Epithelial cell of prostate (primary cell): ENCODE measurements at regions not wholly inside any gene's neighbourhood (a gene's known extent, or its start where the extent isn't known, plus 50 kb on each side); places are given as distances from the start of the nearest gene placed in this dataset.

Source experiments
- DNase-seq: peaks from one replicate; pipeline ENCODE4 v3.0.0-alpha.2; 2011; ENCODE audit warnings: low read depth, low spot score
- H3K27ac ChIP-seq: fragments of 450-650 bp; 2 replicates; pipeline ENCODE4 v1.5.1; 2017; ENCODE audit warnings: mild to moderate bottlenecking

- DNase-seq: no peak
- no peak overlapping the region for H3K27ac ChIP-seq
Measured at GRCh38 chr6:47152666-47153403, 110.7 kb upstream of the ADGRF1 start.

- no peak overlapping the region for H3K27ac ChIP-seq
- no peak for DNase-seq
Measured at GRCh38 chr6:47151232-47151898, 109.2 kb upstream of the ADGRF1 start.

GRCh38 chr6:47149554-47149953, 107.4 kb upstream of the ADGRF1 start:
- DNase-seq: no peak
- H3K27ac ChIP-seq: no peak overlapping the region

GRCh38 chr6:47149066-47149465, 106.9 kb upstream of the ADGRF1 start:
- no peak for DNase-seq
- no peak overlapping the region for H3K27ac ChIP-seq

GRCh38 chr6:47147836-47148344, 105.8 kb upstream of the ADGRF1 start:
- DNase-seq: no peak
- no peak overlapping the region for H3K27ac ChIP-seq

- H3K27ac ChIP-seq: no peak overlapping the region
- DNase-seq: no peak
Measured at GRCh38 chr6:47147175-47147727, 105.1 kb upstream of the ADGRF1 start.

- DNase-seq: no peak
- H3K27ac ChIP-seq: no peak overlapping the region
Measured at GRCh38 chr6:47146431-47147174, 104.5 kb upstream of the ADGRF1 start.

- DNase-seq: no peak
- no peak overlapping the region for H3K27ac ChIP-seq
Measured at GRCh38 chr6:47145212-47145611, 103.1 kb upstream of the ADGRF1 start.

- DNase-seq: no peak
- H3K27ac ChIP-seq: no peak overlapping the region
Measured at GRCh38 chr6:47144306-47144705, 102.2 kb upstream of the ADGRF1 start.

- H3K27ac ChIP-seq: no peak overlapping the region
- no peak for DNase-seq
Measured at GRCh38 chr6:47141963-47142362, 99.8 kb upstream of the ADGRF1 start.

GRCh38 chr6:47141171-47141570, 99.0 kb upstream of the ADGRF1 start:
- DNase-seq: no peak
- no peak overlapping the region for H3K27ac ChIP-seq

- DNase-seq: no peak
- H3K27ac ChIP-seq: no peak overlapping the region
Measured at GRCh38 chr6:47138046-47138445, 95.9 kb upstream of the ADGRF1 start.

- no peak overlapping the region for H3K27ac ChIP-seq
- no peak for DNase-seq
Measured at GRCh38 chr6:47137073-47137472, 94.9 kb upstream of the ADGRF1 start.

GRCh38 chr6:47135772-47136171, 93.6 kb upstream of the ADGRF1 start:
- peak overlapping the region; percentile 84 for H3K27ac ChIP-seq

GRCh38 chr6:47134476-47135189, 92.5 kb upstream of the ADGRF1 start:
- H3K27ac ChIP-seq: peak overlapping the region; percentile 84
- peak; percentile 85 for DNase-seq

More at GRCh38 chr6:47135772-47136171, 93.6 kb upstream of the ADGRF1 start:
- DNase-seq: peak; percentile 89

- H3K27ac ChIP-seq: no peak overlapping the region
- DNase-seq: no peak
Measured at GRCh38 chr6:47133230-47134000, 91.3 kb upstream of the ADGRF1 start.

GRCh38 chr6:47132724-47133123, 90.6 kb upstream of the ADGRF1 start:
- no peak overlapping the region for H3K27ac ChIP-seq
- DNase-seq: no peak

- no peak overlapping the region for H3K27ac ChIP-seq
- no peak for DNase-seq
Measured at GRCh38 chr6:47131773-47132172, 89.6 kb upstream of the ADGRF1 start.

- H3K27ac ChIP-seq: no peak overlapping the region
- DNase-seq: no peak
Measured at GRCh38 chr6:47130086-47130485, 88.0 kb upstream of the ADGRF1 start.
